Natural killer cell (primary cell): ENCODE measurements at regions not wholly inside any gene's neighbourhood (a gene's known extent, or its start where the extent isn't known, plus 50 kb on each side); places are given as distances from the start of the nearest gene placed in this dataset.

Experiments
- ATAC-seq, 3 donors: fragments of 150-1000 bp in 2 of 3; fragments of 200-7000 bp in 1 of 3; cut with Tn5 transposase; 1 replicate in 1 of 3; 2 replicates in 2 of 3; pipeline ENCODE4 v1.10.0; 2021; ENCODE audit warnings: mild to moderate bottlenecking in 2 of 3, moderate library complexity in 2 of 3
- DNase-seq, 2 donors: peaks; one replicate each; pipeline versions ENCODE4 v3.0.0 to v3.0.0-alpha.2; 2013 to 2021; ENCODE audit warnings: mixed read lengths in 1 of 2
- H3K27ac ChIP-seq: one replicate; pipeline ENCODE4 v1.5.1; 2013; ENCODE audit warnings: mild to moderate bottlenecking, low read length
- H3K27me3 ChIP-seq: one replicate; pipeline ENCODE4 v1.6.1; 2013; ENCODE audit warnings: low read length; ENCODE audit not compliant: control insufficient read depth, insufficient read depth
- H3K36me3 ChIP-seq: one replicate; pipeline ENCODE4 v1.6.1; 2013; ENCODE audit warnings: low read length; ENCODE audit not compliant: control insufficient read depth, insufficient read depth
- H3K4me1 ChIP-seq: one replicate; pipeline ENCODE4 v1.6.1; 2013; ENCODE audit warnings: low read length; ENCODE audit not compliant: control insufficient read depth, insufficient read depth
- H3K4me3 ChIP-seq: one replicate; pipeline ENCODE4 v1.5.1; 2013; ENCODE audit warnings: low read length
- H3K9me3 ChIP-seq: one replicate; pipeline ENCODE4 v1.6.1; 2013; ENCODE audit warnings: low read length; ENCODE audit not compliant: control insufficient read depth, insufficient read depth
- H3K27ac Mint-ChIP-seq, 2 donors: one replicate each; pipeline ENCODE4 v1.8.0; 2022; ENCODE audit warnings: mild to moderate bottlenecking in 2 of 2, mixed read lengths in 2 of 2, moderate library complexity in 1 of 2
- H3K27me3 Mint-ChIP-seq, 2 donors: one replicate each; pipeline ENCODE4 v1.8.0; 2022; ENCODE audit warnings: low read depth in 2 of 2, mixed read lengths in 2 of 2
- H3K36me3 Mint-ChIP-seq: one replicate; pipeline ENCODE4 v1.8.0; 2022; ENCODE audit warnings: mixed read lengths
- H3K4me1 Mint-ChIP-seq, 2 donors: one replicate each; pipeline ENCODE4 v1.8.0; 2022; ENCODE audit warnings: mixed read lengths in 2 of 2
- H3K4me3 Mint-ChIP-seq: one replicate; pipeline ENCODE4 v1.8.0; 2022; ENCODE audit warnings: mild to moderate bottlenecking, moderate library complexity, mixed read lengths
- H3K9me3 Mint-ChIP-seq, 2 donors: one replicate each; pipeline ENCODE4 v1.8.0; 2022; ENCODE audit warnings: mixed read lengths in 2 of 2
- CTCF ChIP-seq: fragments of 200-600 bp; IDR thresholded peaks from one replicate; pipeline ENCODE4 v1.8.0; 2022; ENCODE audit warnings: antibody characterized with exemption
- WGBS: methylation state at CpG from one replicate; pipeline ENCODE4 v1.1.7; 2013; ENCODE audit warnings: missing lambda C conversion rate; ENCODE audit not compliant: insufficient coverage; 5-methylcytosine and 5-hydroxymethylcytosine counted together
- intact Hi-C: fragments of 100-400 bp; cut with micrococcal nuclease; formaldehyde crosslinking; loops from one replicate; pipeline ENCODE4 v1.14.2; 2022

- no peak for DNase-seq
- no peaks in the 10 kb centered on the region for H3K4me1 ChIP-seq
- intact Hi-C loops: no loop called here
Observed at GRCh38 chr21:31491617-31492016, 147.6 kb upstream of the TIAM1 start.

GRCh38 chr21:31490443-31490842, 146.4 kb upstream of the TIAM1 start:
- no peaks in the 10 kb centered on the region for H3K4me1 ChIP-seq
- H3K27ac ChIP-seq: no peak overlapping the region
- Mint-ChIP-seq H3K27me3 (no peaks in the 10 kb centered on the region), H3K9me3 (peaks cover 0 to 3% of the 10 kb centered on the region in 2 donors), H3K36me3 (no peaks in the 10 kb centered on the region), H3K4me3 (no peak overlapping the region), H3K27ac (no peak overlapping the region), H3K4me1 (no peaks in the 10 kb centered on the region)
- ATAC-seq: no peak
- H3K36me3 ChIP-seq: no peaks in the 10 kb centered on the region
- 100% methylated on average over 2 of the region's 2 CpGs for WGBS
- H3K4me3 ChIP-seq: no peak overlapping the region
- no peaks in the 10 kb centered on the region for H3K27me3 ChIP-seq
- no peak for DNase-seq
- intact Hi-C loops: no loop called here
- peaks cover 3% of the 10 kb centered on the region for H3K9me3 ChIP-seq
- TF ChIP-seq CTCF: no peak

More at GRCh38 chr21:31491617-31492016, 147.6 kb upstream of the TIAM1 start:
- Mint-ChIP-seq H3K27ac (no peak overlapping the region), H3K4me1 (no peaks in the 10 kb centered on the region), H3K4me3 (no peak overlapping the region), H3K9me3 (no peaks in the 10 kb centered on the region), H3K27me3 (no peaks in the 10 kb centered on the region), H3K36me3 (no peaks in the 10 kb centered on the region)
- H3K36me3 ChIP-seq: no peaks in the 10 kb centered on the region
- H3K27ac ChIP-seq: no peak overlapping the region
- no CpG with 5 or more reads among the region's 3 CpGs for WGBS
- no peak for ATAC-seq
- TF ChIP-seq CTCF: no peak
- H3K4me3 ChIP-seq: no peak overlapping the region
- H3K27me3 ChIP-seq: no peaks in the 10 kb centered on the region
- no peaks in the 10 kb centered on the region for H3K9me3 ChIP-seq

- no peaks in the 10 kb centered on the region for H3K27me3 Mint-ChIP-seq
- Histone ChIP-seq H3K36me3 (no peaks in the 10 kb centered on the region), H3K27me3 (no peaks in the 10 kb centered on the region), H3K4me1 (no peaks in the 10 kb centered on the region), H3K4me3 (no peak overlapping the region), H3K27ac (no peak overlapping the region), H3K9me3 (peaks cover 5% of the 10 kb centered on the region)
- H3K27ac Mint-ChIP-seq: no peak overlapping the region
- no peak for TF ChIP-seq CTCF
- H3K36me3 Mint-ChIP-seq: no peaks in the 10 kb centered on the region
- intact Hi-C loops: no loop called here
- peaks cover 0 to 3% of the 10 kb centered on the region in 2 donors for H3K9me3 Mint-ChIP-seq
- no peak for ATAC-seq
- no peaks in the 10 kb centered on the region for H3K4me1 Mint-ChIP-seq
- DNase-seq: no peak
- WGBS: no CpG with 5 or more reads among the region's 2 CpGs
- H3K4me3 Mint-ChIP-seq: no peak overlapping the region
Observed at GRCh38 chr21:31489726-31490125, 145.7 kb upstream of the TIAM1 start.

- Mint-ChIP-seq H3K9me3 (peaks cover 0 to 3% of the 10 kb centered on the region in 2 donors), H3K36me3 (no peaks in the 10 kb centered on the region), H3K4me3 (no peak overlapping the region), H3K27me3 (no peaks in the 10 kb centered on the region), H3K27ac (no peak overlapping the region), H3K4me1 (no peaks in the 10 kb centered on the region)
- 95% methylated on average over 5 of the region's 6 CpGs for WGBS
- no peak for TF ChIP-seq CTCF
- intact Hi-C loops: no loop called here
- H3K27ac ChIP-seq: no peak overlapping the region
- no peaks in the 10 kb centered on the region for H3K36me3 ChIP-seq
- H3K4me1 ChIP-seq: no peaks in the 10 kb centered on the region
- peaks cover 9% of the 10 kb centered on the region for H3K9me3 ChIP-seq
- ATAC-seq: no peak
- no peak overlapping the region for H3K4me3 ChIP-seq
- DNase-seq: no peak
- no peaks in the 10 kb centered on the region for H3K27me3 ChIP-seq
Observed at GRCh38 chr21:31489014-31489413, 145.0 kb upstream of the TIAM1 start.
